Progenitor cell of endocrine pancreas (in vitro differentiated cells): ENCODE measurements at regions not wholly inside any gene's neighbourhood (a gene's known extent, or its start where the extent isn't known, plus 50 kb on each side); places are given as distances from the start of the nearest gene placed in this dataset.

Experiments
- DNase-seq: peaks from one replicate; pipeline ENCODE4 v3.0.0; 2021; ENCODE audit warnings: low spot score; ENCODE audit not compliant: unreplicated experiment
- H3K27ac Mint-ChIP-seq: 2 replicates; pipeline ENCODE4 v1.8.0; 2021; ENCODE audit warnings: mild to moderate bottlenecking, moderate library complexity, mixed read lengths
- H3K27me3 Mint-ChIP-seq: 2 replicates; pipeline ENCODE4 v1.8.0; 2021; ENCODE audit warnings: mixed read lengths
- H3K36me3 Mint-ChIP-seq: 2 replicates; pipeline ENCODE4 v1.8.0; 2022; ENCODE audit warnings: mixed read lengths; ENCODE audit not compliant: insufficient read depth
- H3K4me1 Mint-ChIP-seq: 2 replicates; pipeline ENCODE4 v1.8.0; 2021; ENCODE audit warnings: low read depth, mixed read lengths
- H3K4me3 Mint-ChIP-seq: 2 replicates; pipeline ENCODE4 v1.8.0; 2021; ENCODE audit warnings: low read depth, mild to moderate bottlenecking, moderate library complexity, mixed read lengths
- H3K9me3 Mint-ChIP-seq: 2 replicates; pipeline ENCODE4 v1.8.0; 2021; ENCODE audit warnings: low read depth, mixed read lengths
- CTCF ChIP-seq: fragments of 200-600 bp; sonication (generic); IDR thresholded peaks from one replicate; pipeline ENCODE4 v1.5.0; 2021; ENCODE audit warnings: antibody characterized with exemption, mild to moderate bottlenecking; ENCODE audit not compliant: unreplicated experiment

- Mint-ChIP-seq H3K4me3 (no peak overlapping the region), H3K27ac (no peak overlapping the region), H3K4me1 (no peaks in the 10 kb centered on the region), H3K36me3 (peaks cover 4% of the 10 kb centered on the region), H3K27me3 (no peaks in the 10 kb centered on the region), H3K9me3 (peaks cover 25% of the 10 kb centered on the region)
- DNase-seq = no peak
- no peak for TF ChIP-seq CTCF
These were observed 289.0 kb upstream of the AGTR1 start for GRCh38 chr3:148408667-148409066.

- Mint-ChIP-seq H3K4me3 (no peak overlapping the region), H3K36me3 (no peaks in the 10 kb centered on the region), H3K27me3 (no peaks in the 10 kb centered on the region), H3K9me3 (peaks cover 10% of the 10 kb centered on the region), H3K4me1 (no peaks in the 10 kb centered on the region), H3K27ac (no peak overlapping the region)
- TF ChIP-seq CTCF = no peak
- DNase-seq = no peak
These were observed 277.5 kb upstream of the AGTR1 start for GRCh38 chr3:148420242-148420641.

- no peak overlapping the region for H3K27ac Mint-ChIP-seq
- DNase-seq = no peak
These were observed 268.7 kb upstream of the AGTR1 start for GRCh38 chr3:148428862-148429605.

GRCh38 chr3:148433665-148434064 is 264.0 kb upstream of the AGTR1 start:
- no peak for DNase-seq
- peaks cover 15% of the 10 kb centered on the region for H3K9me3 Mint-ChIP-seq
- no peak overlapping the region for H3K4me3 Mint-ChIP-seq
- no peaks in the 10 kb centered on the region for H3K27me3 Mint-ChIP-seq
- H3K4me1 Mint-ChIP-seq = no peaks in the 10 kb centered on the region
- no peak overlapping the region for H3K27ac Mint-ChIP-seq
- H3K36me3 Mint-ChIP-seq = no peaks in the 10 kb centered on the region
- TF ChIP-seq CTCF = no peak

More at GRCh38 chr3:148428862-148429605, 268.7 kb upstream of the AGTR1 start:
- H3K9me3 Mint-ChIP-seq = peaks cover 10% of the 10 kb centered on the region
- no peaks in the 10 kb centered on the region for H3K4me1 Mint-ChIP-seq
- H3K36me3 Mint-ChIP-seq = no peaks in the 10 kb centered on the region
- no peak overlapping the region for H3K4me3 Mint-ChIP-seq
- no peak for TF ChIP-seq CTCF
- H3K27me3 Mint-ChIP-seq = no peaks in the 10 kb centered on the region

- no peak for DNase-seq
- H3K27ac Mint-ChIP-seq = no peak overlapping the region
- H3K36me3 Mint-ChIP-seq = no peaks in the 10 kb centered on the region
- no peak for TF ChIP-seq CTCF
- H3K4me3 Mint-ChIP-seq = no peak overlapping the region
- H3K27me3 Mint-ChIP-seq = no peaks in the 10 kb centered on the region
- peaks cover 15% of the 10 kb centered on the region for H3K9me3 Mint-ChIP-seq
- H3K4me1 Mint-ChIP-seq = peaks cover 5% of the 10 kb centered on the region
These were observed 262.2 kb upstream of the AGTR1 start for GRCh38 chr3:148435534-148435933.
